Spleen (tissue), 7 donors: ENCODE measurements at regions not wholly inside any gene's neighbourhood (a gene's known extent, or its start where the extent isn't known, plus 50 kb on each side); places are given as distances from the start of the nearest gene placed in this dataset.

Experiments
- CTCF ChIP-seq, 11 experiments: fragments of 200-600 bp in 7 of 11; fragments of 450-650 bp in 4 of 11; sonication (generic) in 4 of 11; IDR thresholded peaks in 8 of 11; conservative IDR thresholded peaks in 3 of 11; 1 replicate in 7 of 11; 2 replicates in 4 of 11; pipeline versions ENCODE4 v1.4.0 to v1.8.0; 2016 to 2021; ENCODE audit warnings: antibody characterized with exemption in 11 of 11, inconsistent platforms in 4 of 11, mild to moderate bottlenecking in 1 of 11
- POLR2A ChIP-seq, 3 donors: fragments of 450-650 bp; IDR thresholded peaks; one replicate each; pipeline ENCODE4 v1.5.1; 2017; ENCODE audit warnings: antibody characterized with exemption in 3 of 3, mild to moderate bottlenecking in 1 of 3
- POLR2AphosphoS5 ChIP-seq, 3 donors: sonication (generic); formaldehyde crosslinking; IDR thresholded peaks; one replicate each; pipeline ENCODE4 v1.5.1; 2017; ENCODE audit warnings: antibody characterized with exemption in 3 of 3
- donor health status: DM: no; HTN: no; CAD: no; lungs with moderate emphysema.
- donor health status: DM: no; HTN: no; CAD: no.
- donor health status: DM: no; HTN: no; CAD: no.

GRCh38 chr2:204072443-204073324 is 136.1 kb downstream of the ICOS start:
- TF ChIP-seq CTCF (IDR thresholded peaks at IDR 0.05 in 8 of 11, conservative IDR thresholded peaks at IDR 0.05 in 3 of 11): peak in 8 of 11 experiments; percentile 13 to 54 (median 37)
- no peak for TF ChIP-seq POLR2A (IDR thresholded peaks at IDR 0.05)
- TF ChIP-seq POLR2AphosphoS5 (IDR thresholded peaks at IDR 0.05): no peak
